OCI-LY1 (cell line): ENCODE measurements at regions not wholly inside any gene's neighbourhood (a gene's known extent, or its start where the extent isn't known, plus 50 kb on each side); places are given as distances from the start of the nearest gene placed in this dataset.

Experiments
- H2AFZ ChIP-seq: fragments of 200-600 bp; sonication (generic), shearing (Covaris generic); 2 replicates; pipeline ENCODE4 v1.6.0; 2014; ENCODE audit warnings: antibody characterized with exemption, mild to moderate bottlenecking, low read length
- H3F3A ChIP-seq: fragments of 200-600 bp; sonication (generic), shearing (Covaris generic); 2 replicates; pipeline ENCODE4 v1.6.0; 2014; ENCODE audit warnings: mild to moderate bottlenecking, antibody characterized with exemption, low read length, moderate library complexity; ENCODE audit not compliant: insufficient read depth
- H3K27ac ChIP-seq: fragments of 200-600 bp; sonication (generic); 2 replicates; pipeline ENCODE4 v1.5.1; 2014; ENCODE audit warnings: low read length, mixed run types, mild to moderate bottlenecking, low read depth; ENCODE audit not compliant: poor library complexity, severe bottlenecking
- H3K27me3 ChIP-seq: fragments of 200-600 bp; sonication (generic); 2 replicates; pipeline ENCODE4 v1.6.0; 2014; ENCODE audit warnings: antibody characterized with exemption, mild to moderate bottlenecking, low read length, moderate library complexity; ENCODE audit not compliant: insufficient read depth
- H3K36me3 ChIP-seq: fragments of 200-600 bp; sonication (generic); 2 replicates; pipeline ENCODE4 v1.6.1; 2014; ENCODE audit warnings: mild to moderate bottlenecking, antibody characterized with exemption, low read length, moderate library complexity, mixed read lengths; ENCODE audit not compliant: insufficient read depth
- H3K4me1 ChIP-seq: fragments of 200-600 bp; sonication (generic); 2 replicates; pipeline ENCODE4 v1.5.1; 2014; ENCODE audit warnings: mild to moderate bottlenecking, low read length, moderate library complexity; ENCODE audit not compliant: insufficient read depth, severe bottlenecking
- H3K4me2 ChIP-seq: fragments of 200-600 bp; sonication (generic), shearing (Covaris generic); 2 replicates; pipeline ENCODE4 v1.6.1; 2014; ENCODE audit warnings: low read length
- H3K4me3 ChIP-seq: fragments of 200-600 bp; sonication (generic); 2 replicates; pipeline ENCODE4 v1.5.1; 2014; ENCODE audit warnings: low read length, low read depth, mild to moderate bottlenecking, mixed read lengths; ENCODE audit not compliant: poor library complexity, severe bottlenecking
- H3K79me2 ChIP-seq: fragments of 200-600 bp; shearing (Covaris generic); 2 replicates; pipeline ENCODE4 v1.6.1; 2016; ENCODE audit warnings: mixed run types, low read length, mixed read lengths; ENCODE audit not compliant: insufficient read depth
- H3K9ac ChIP-seq: fragments of 200-600 bp; sonication (generic), shearing (Covaris generic); 2 replicates; pipeline ENCODE4 v1.6.1; 2014; ENCODE audit warnings: mild to moderate bottlenecking, low read length, mixed read lengths
- H3K9me2 ChIP-seq: fragments of 200-600 bp; sonication (generic), shearing (Covaris generic); 2 replicates; pipeline ENCODE4 v1.6.1; 2014; ENCODE audit warnings: low read depth, mild to moderate bottlenecking, low read length, mixed read lengths
- H3K9me3 ChIP-seq: fragments of 200-600 bp; shearing (Covaris generic); 2 replicates; pipeline ENCODE4 v1.6.1; 2014; ENCODE audit warnings: low read length, mixed read lengths
- H4K20me1 ChIP-seq: fragments of 200-600 bp; sonication (generic), shearing (Covaris generic); 2 replicates; pipeline ENCODE4 v1.6.0; 2016; ENCODE audit warnings: mild to moderate bottlenecking, low read length; ENCODE audit not compliant: insufficient read depth
- EZH2 ChIP-seq: fragments of 200-600 bp; sonication (generic), shearing (Covaris generic); IDR thresholded peaks from 2 replicates; pipeline ENCODE4 v1.8.0; 2017; ENCODE audit warnings: borderline replicate concordance, mixed run types, mild to moderate bottlenecking, antibody characterized with exemption, low read length, moderate library complexity, mixed read lengths
- TF ChIP-seq, protein P1 (sequence below): fragments of 200-600 bp; sonication (generic), shearing (Covaris generic); IDR thresholded peaks from 2 replicates; pipeline ENCODE4 v1.5.1; 2017; ENCODE audit warnings: mild to moderate bottlenecking, antibody characterized with exemption, low read length, moderate library complexity, mixed read lengths

DNA sequence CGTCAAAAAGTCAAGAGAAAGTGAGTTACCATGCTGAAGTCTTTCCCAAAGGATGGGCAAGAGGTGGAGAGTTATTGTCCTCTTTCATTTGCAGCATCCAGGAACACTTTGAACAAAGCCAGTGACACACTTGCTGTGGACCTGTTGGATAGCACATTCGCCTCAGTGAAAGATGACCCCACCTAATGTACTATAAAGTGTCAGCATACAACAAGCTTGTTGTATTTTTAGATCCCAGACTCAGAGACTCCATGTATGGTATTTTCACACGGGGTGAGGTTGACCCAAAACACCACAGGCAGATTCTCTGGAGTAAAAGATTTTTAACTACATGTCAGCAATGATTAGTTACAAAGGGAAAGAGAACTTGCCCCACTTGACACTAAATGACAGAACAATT lies 273.8 kb downstream of the PTBP2 start:
- Histone ChIP-seq H3K27me3 (no peaks in the 10 kb centered on the region), H3K36me3 (no peaks in the 10 kb centered on the region), H3K9ac (no peak overlapping the region), H3K4me3 (no peak overlapping the region), H4K20me1 (no peaks in the 10 kb centered on the region), H3K79me2 (no peaks in the 10 kb centered on the region), H3K4me2 (no peak overlapping the region), H3K9me2 (no peaks in the 10 kb centered on the region), H3F3A (no peaks in the 10 kb centered on the region), H3K9me3 (no peaks in the 10 kb centered on the region), H2AFZ (no peak overlapping the region), H3K27ac (no peak overlapping the region), H3K4me1 (no peaks in the 10 kb centered on the region)
- TF ChIP-seq, protein P1, sequence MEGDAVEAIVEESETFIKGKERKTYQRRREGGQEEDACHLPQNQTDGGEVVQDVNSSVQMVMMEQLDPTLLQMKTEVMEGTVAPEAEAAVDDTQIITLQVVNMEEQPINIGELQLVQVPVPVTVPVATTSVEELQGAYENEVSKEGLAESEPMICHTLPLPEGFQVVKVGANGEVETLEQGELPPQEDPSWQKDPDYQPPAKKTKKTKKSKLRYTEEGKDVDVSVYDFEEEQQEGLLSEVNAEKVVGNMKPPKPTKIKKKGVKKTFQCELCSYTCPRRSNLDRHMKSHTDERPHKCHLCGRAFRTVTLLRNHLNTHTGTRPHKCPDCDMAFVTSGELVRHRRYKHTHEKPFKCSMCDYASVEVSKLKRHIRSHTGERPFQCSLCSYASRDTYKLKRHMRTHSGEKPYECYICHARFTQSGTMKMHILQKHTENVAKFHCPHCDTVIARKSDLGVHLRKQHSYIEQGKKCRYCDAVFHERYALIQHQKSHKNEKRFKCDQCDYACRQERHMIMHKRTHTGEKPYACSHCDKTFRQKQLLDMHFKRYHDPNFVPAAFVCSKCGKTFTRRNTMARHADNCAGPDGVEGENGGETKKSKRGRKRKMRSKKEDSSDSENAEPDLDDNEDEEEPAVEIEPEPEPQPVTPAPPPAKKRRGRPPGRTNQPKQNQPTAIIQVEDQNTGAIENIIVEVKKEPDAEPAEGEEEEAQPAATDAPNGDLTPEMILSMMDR = no peak
- no peak for TF ChIP-seq EZH2

DNA sequence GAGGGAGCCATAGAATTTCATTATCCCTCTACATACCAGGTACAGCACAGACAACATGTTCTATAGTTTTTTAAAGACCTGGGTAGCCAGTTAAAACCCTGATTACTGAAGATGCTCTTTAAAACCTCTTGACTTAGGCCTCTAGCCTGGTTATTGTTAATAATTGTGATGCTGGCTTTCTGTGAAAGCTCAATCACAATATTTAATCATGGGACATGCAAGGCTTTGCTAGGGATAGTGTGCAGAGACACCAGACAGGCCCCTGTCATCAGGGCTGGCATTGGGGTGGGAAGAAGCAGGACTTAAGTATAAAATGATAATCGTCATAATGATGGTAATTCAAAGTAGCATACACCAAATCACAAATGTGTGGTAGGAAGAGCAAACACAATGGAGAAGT lies 274.4 kb downstream of the PTBP2 start:
- Histone ChIP-seq H3K36me3 (no peaks in the 10 kb centered on the region), H4K20me1 (no peaks in the 10 kb centered on the region), H3F3A (no peaks in the 10 kb centered on the region), H3K9me2 (no peaks in the 10 kb centered on the region), H2AFZ (no peak overlapping the region), H3K27ac (no peak overlapping the region), H3K9me3 (no peaks in the 10 kb centered on the region), H3K4me3 (no peak overlapping the region), H3K4me2 (no peak overlapping the region), H3K79me2 (no peaks in the 10 kb centered on the region), H3K9ac (no peak overlapping the region), H3K4me1 (no peaks in the 10 kb centered on the region), H3K27me3 (no peaks in the 10 kb centered on the region)
- no peak for TF ChIP-seq EZH2
- TF ChIP-seq, protein P1 = no peak

DNA sequence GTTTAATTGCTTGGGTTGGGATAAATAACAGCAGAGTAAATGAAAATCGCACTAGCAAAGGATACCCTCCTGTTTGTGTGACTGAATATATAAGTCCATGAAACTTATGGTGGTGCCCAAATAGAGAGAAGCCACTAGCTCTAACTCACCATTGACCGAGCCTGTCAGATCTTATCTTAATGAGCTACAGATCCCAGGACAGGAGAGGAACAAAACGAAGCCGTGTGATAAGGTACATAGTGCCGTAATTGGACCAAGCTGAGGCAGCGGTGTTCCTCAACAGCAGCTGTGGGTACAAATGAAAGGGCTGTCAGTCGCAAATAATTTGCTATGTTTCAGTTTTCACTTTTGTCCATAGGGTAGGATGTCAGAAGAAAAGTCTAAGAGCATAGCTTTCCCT lies 276.1 kb downstream of the PTBP2 start:
- Histone ChIP-seq H4K20me1 (no peaks in the 10 kb centered on the region), H3K4me3 (no peak overlapping the region), H3F3A (no peaks in the 10 kb centered on the region), H2AFZ (no peak overlapping the region), H3K9me2 (no peaks in the 10 kb centered on the region), H3K4me2 (no peak overlapping the region), H3K36me3 (no peaks in the 10 kb centered on the region), H3K27ac (no peak overlapping the region), H3K79me2 (no peaks in the 10 kb centered on the region), H3K27me3 (no peaks in the 10 kb centered on the region), H3K4me1 (no peaks in the 10 kb centered on the region), H3K9me3 (no peaks in the 10 kb centered on the region), H3K9ac (no peak overlapping the region)
- no peak for TF ChIP-seq EZH2
- TF ChIP-seq, protein P1 = no peak
